Ovary (tissue), 3 donors: ENCODE measurements at regions not wholly inside any gene's neighbourhood (a gene's known extent, or its start where the extent isn't known, plus 50 kb on each side); places are given as distances from the start of the nearest gene placed in this dataset.

ENCODE experiments used
- CTCF ChIP-seq, 3 donors: fragments of 450-650 bp in 2 of 3; fragments of 200-600 bp in 1 of 3; IDR thresholded peaks; one replicate each; pipeline versions ENCODE4 v1.5.1 to v1.8.0; 2016 to 2022; ENCODE audit warnings: antibody characterized with exemption in 3 of 3, mild to moderate bottlenecking in 1 of 3
- EP300 ChIP-seq: sonication (generic); formaldehyde crosslinking; IDR thresholded peaks from one replicate; pipeline ENCODE4 v1.6.1; 2017; ENCODE audit warnings: antibody characterized with exemption
- POLR2A ChIP-seq: fragments of 450-650 bp; IDR thresholded peaks from one replicate; pipeline ENCODE4 v1.6.1; 2017; ENCODE audit warnings: antibody characterized with exemption, mild to moderate bottlenecking, moderate library complexity
- donor health status: DM: no; HTN: no; CAD: no.

GRCh38 chrX:8374041-8374825 is 90.4 kb upstream of the VCX3B start:
- no peak for TF ChIP-seq POLR2A
- no peak for TF ChIP-seq CTCF (IDR thresholded peaks at IDR 0.05)
- TF ChIP-seq EP300, result no peak
